Stomach smooth muscle (tissue), 2 donors: ENCODE measurements at regions not wholly inside any gene's neighbourhood (a gene's known extent, or its start where the extent isn't known, plus 50 kb on each side); places are given as distances from the start of the nearest gene placed in this dataset.

Experiments used
- H3K27ac ChIP-seq: one replicate; pipeline ENCODE4 v1.7.0; 2013; ENCODE audit warnings: mild to moderate bottlenecking, low read length, inconsistent platforms
- H3K27me3 ChIP-seq, 2 donors: one replicate each; pipeline ENCODE4 v1.7.0; 2013; ENCODE audit warnings: low read length in 2 of 2; ENCODE audit not compliant: insufficient read depth in 2 of 2, control insufficient read depth in 1 of 2
- H3K36me3 ChIP-seq, 2 donors: one replicate each; pipeline ENCODE4 v1.7.0; 2013; ENCODE audit warnings: low read length in 2 of 2; ENCODE audit not compliant: control insufficient read depth in 2 of 2, insufficient read depth in 2 of 2
- H3K4me1 ChIP-seq: one replicate; pipeline ENCODE4 v1.7.0; 2013; ENCODE audit warnings: low read length; ENCODE audit not compliant: control insufficient read depth, insufficient read depth
- H3K4me3 ChIP-seq, 2 donors: one replicate each; pipeline ENCODE4 v1.7.0; 2013; ENCODE audit warnings: low read length in 2 of 2
- H3K9ac ChIP-seq, 2 donors: one replicate each; pipeline ENCODE4 v1.7.0; 2013; ENCODE audit warnings: low read length in 2 of 2, mild to moderate bottlenecking in 1 of 2
- H3K9me3 ChIP-seq, 2 donors: one replicate each; pipeline ENCODE4 v1.7.0; 2013; ENCODE audit warnings: low read length in 2 of 2; ENCODE audit not compliant: control insufficient read depth in 2 of 2
- donor health status: healthy.
- donor health status: Pancreatic carcinoma.

GRCh38 chr1:195590649-195591048 lies 1017.6 kb downstream of the KCNT2 start:
- no peak overlapping the region for H3K27ac ChIP-seq
- no peaks in the 10 kb centered on the region for H3K4me1 ChIP-seq
- no peak overlapping the region for H3K4me3 ChIP-seq
- no peaks in the 10 kb centered on the region for H3K27me3 ChIP-seq
- H3K9me3 ChIP-seq = no peaks in the 10 kb centered on the region
- no peaks in the 10 kb centered on the region for H3K36me3 ChIP-seq
- no peak overlapping the region for H3K9ac ChIP-seq

- H3K4me1 ChIP-seq = no peaks in the 10 kb centered on the region
- no peak overlapping the region for H3K27ac ChIP-seq
- H3K9me3 ChIP-seq = no peaks in the 10 kb centered on the region
- no peak overlapping the region for H3K4me3 ChIP-seq
- H3K27me3 ChIP-seq = no peaks in the 10 kb centered on the region
- no peaks in the 10 kb centered on the region for H3K36me3 ChIP-seq
- H3K9ac ChIP-seq = no peak overlapping the region
These were observed 1023.2 kb downstream of the KCNT2 start for GRCh38 chr1:195584870-195585624.

- Histone ChIP-seq H3K27me3 (no peaks in the 10 kb centered on the region), H3K9ac (no peak overlapping the region), H3K4me3 (no peak overlapping the region), H3K4me1 (no peaks in the 10 kb centered on the region), H3K27ac (no peak overlapping the region), H3K36me3 (no peaks in the 10 kb centered on the region), H3K9me3 (no peaks in the 10 kb centered on the region)
These were observed 1027.3 kb downstream of the KCNT2 start for GRCh38 chr1:195580988-195581387.

GRCh38 chr1:195577748-195578147 lies 1030.5 kb downstream of the KCNT2 start:
- no peaks in the 10 kb centered on the region for H3K4me1 ChIP-seq
- H3K4me3 ChIP-seq = no peak overlapping the region
- no peaks in the 10 kb centered on the region for H3K36me3 ChIP-seq
- no peak overlapping the region for H3K9ac ChIP-seq
- no peaks in the 10 kb centered on the region for H3K9me3 ChIP-seq
- H3K27ac ChIP-seq = no peak overlapping the region
- no peaks in the 10 kb centered on the region for H3K27me3 ChIP-seq

GRCh38 chr1:195576641-195577040 lies 1031.6 kb downstream of the KCNT2 start:
- H3K4me1 ChIP-seq = no peaks in the 10 kb centered on the region
- no peaks in the 10 kb centered on the region for H3K9me3 ChIP-seq
- no peak overlapping the region for H3K9ac ChIP-seq
- no peak overlapping the region for H3K27ac ChIP-seq
- no peaks in the 10 kb centered on the region for H3K36me3 ChIP-seq
- no peaks in the 10 kb centered on the region for H3K27me3 ChIP-seq
- no peak overlapping the region for H3K4me3 ChIP-seq

GRCh38 chr1:195574511-195574910 lies 1033.7 kb downstream of the KCNT2 start:
- no peak overlapping the region for H3K9ac ChIP-seq
- H3K36me3 ChIP-seq = no peaks in the 10 kb centered on the region
- no peaks in the 10 kb centered on the region for H3K9me3 ChIP-seq
- H3K4me3 ChIP-seq = no peak overlapping the region
- no peak overlapping the region for H3K27ac ChIP-seq
- no peaks in the 10 kb centered on the region for H3K27me3 ChIP-seq
- H3K4me1 ChIP-seq = no peaks in the 10 kb centered on the region

GRCh38 chr1:195569934-195570333 lies 1038.3 kb downstream of the KCNT2 start:
- no peak overlapping the region for H3K27ac ChIP-seq
- no peaks in the 10 kb centered on the region for H3K36me3 ChIP-seq
- no peak overlapping the region for H3K9ac ChIP-seq
- H3K9me3 ChIP-seq = no peaks in the 10 kb centered on the region
- no peak overlapping the region for H3K4me3 ChIP-seq
- H3K27me3 ChIP-seq = no peaks in the 10 kb centered on the region
- no peaks in the 10 kb centered on the region for H3K4me1 ChIP-seq

GRCh38 chr1:195568389-195568788 lies 1039.9 kb downstream of the KCNT2 start:
- Histone ChIP-seq H3K4me3 (no peak overlapping the region), H3K27ac (no peak overlapping the region), H3K27me3 (no peaks in the 10 kb centered on the region), H3K36me3 (no peaks in the 10 kb centered on the region), H3K9ac (no peak overlapping the region), H3K4me1 (no peaks in the 10 kb centered on the region), H3K9me3 (no peaks in the 10 kb centered on the region)

GRCh38 chr1:195562074-195562473 lies 1046.2 kb downstream of the KCNT2 start:
- H3K27me3 ChIP-seq = no peaks in the 10 kb centered on the region

GRCh38 chr1:195550071-195550862 lies 1058.0 kb downstream of the KCNT2 start:
- Histone ChIP-seq H3K9ac (no peak overlapping the region), H3K36me3 (no peaks in the 10 kb centered on the region), H3K9me3 (no peaks in the 10 kb centered on the region), H3K27me3 (no peaks in the 10 kb centered on the region), H3K4me1 (no peaks in the 10 kb centered on the region), H3K4me3 (no peak overlapping the region), H3K27ac (no peak overlapping the region)

More at GRCh38 chr1:195562074-195562473, 1046.2 kb downstream of the KCNT2 start:
- Histone ChIP-seq H3K36me3 (no peaks in the 10 kb centered on the region), H3K4me1 (no peaks in the 10 kb centered on the region), H3K9me3 (no peaks in the 10 kb centered on the region), H3K9ac (no peak overlapping the region), H3K27ac (no peak overlapping the region), H3K4me3 (no peak overlapping the region)

- no peaks in the 10 kb centered on the region for H3K4me1 ChIP-seq
- no peak overlapping the region for H3K4me3 ChIP-seq
- H3K9ac ChIP-seq = no peak overlapping the region
- H3K36me3 ChIP-seq = no peaks in the 10 kb centered on the region
- no peak overlapping the region for H3K27ac ChIP-seq
- H3K9me3 ChIP-seq = no peaks in the 10 kb centered on the region
- no peaks in the 10 kb centered on the region for H3K27me3 ChIP-seq
These were observed 1077.3 kb downstream of the KCNT2 start for GRCh38 chr1:195530961-195531360.
